Left lobe of liver (tissue), 2 donors: ENCODE measurements at regions not wholly inside any gene's neighbourhood (a gene's known extent, or its start where the extent isn't known, plus 50 kb on each side); places are given as distances from the start of the nearest gene placed in this dataset.

Experiments used
- ATAC-seq: fragments of 200-7000 bp; cut with Tn5 transposase; one replicate; pipeline ENCODE4 v1.9.1; 2020; ENCODE audit warnings: mild to moderate bottlenecking, moderate library complexity
- DNase-seq: peaks from one replicate; pipeline ENCODE4 v3.0.0-alpha.2; 2020; ENCODE audit warnings: low spot score
- donor health status: DM: no; HTN: no; CAD: no; lungs with moderate emphysema.
- donor health status: DM: no; HTN: yes; CAD: no.

GRCh38 chr9:2351324-2351723 is 270.3 kb upstream of the VLDLR start:
- DNase-seq (no peak), ATAC-seq (no peak)

- ATAC-seq (no peak), DNase-seq (no peak)
These were observed 267.4 kb upstream of the VLDLR start for GRCh38 chr9:2354216-2354615.

GRCh38 chr9:2354856-2355696 is 266.5 kb upstream of the VLDLR start:
- DNase-seq: no peak
- ATAC-seq: no peak

GRCh38 chr9:2355697-2355983 is 265.9 kb upstream of the VLDLR start:
- DNase-seq: no peak

GRCh38 chr9:2356041-2356790 is 265.4 kb upstream of the VLDLR start:
- ATAC-seq (no peak), DNase-seq (no peak)

More at GRCh38 chr9:2355697-2355983, 265.9 kb upstream of the VLDLR start:
- no peak for ATAC-seq

- DNase-seq (no peak), ATAC-seq (no peak)
These were observed 261.6 kb upstream of the VLDLR start for GRCh38 chr9:2359891-2360471.

- DNase-seq: no peak
- ATAC-seq: no peak
These were observed 259.4 kb upstream of the VLDLR start for GRCh38 chr9:2362150-2362549.

GRCh38 chr9:2363138-2363745 is 258.3 kb upstream of the VLDLR start:
- DNase-seq: no peak
- no peak for ATAC-seq

- DNase-seq (no peak), ATAC-seq (no peak)
These were observed 257.8 kb upstream of the VLDLR start for GRCh38 chr9:2363781-2364180.

- no peak for ATAC-seq
- no peak for DNase-seq
These were observed 253.6 kb upstream of the VLDLR start for GRCh38 chr9:2367970-2368369.

GRCh38 chr9:2373648-2374047 is 247.9 kb upstream of the VLDLR start:
- DNase-seq: no peak
- no peak for ATAC-seq

- no peak for ATAC-seq
- no peak for DNase-seq
These were observed 246.5 kb upstream of the VLDLR start for GRCh38 chr9:2375114-2375513.

GRCh38 chr9:2377117-2377516 is 244.5 kb upstream of the VLDLR start:
- DNase-seq (no peak), ATAC-seq (no peak)

- no peak for DNase-seq
- no peak for ATAC-seq
These were observed 243.8 kb upstream of the VLDLR start for GRCh38 chr9:2377834-2378233.

- no peak for ATAC-seq
- no peak for DNase-seq
These were observed 243.3 kb upstream of the VLDLR start for GRCh38 chr9:2378266-2378665.

GRCh38 chr9:2378816-2379215 is 242.8 kb upstream of the VLDLR start:
- DNase-seq: no peak
- ATAC-seq: no peak

- ATAC-seq: no peak
- DNase-seq: no peak
These were observed 236.8 kb upstream of the VLDLR start for GRCh38 chr9:2384741-2385140.

- ATAC-seq (no peak), DNase-seq (no peak)
These were observed 235.8 kb upstream of the VLDLR start for GRCh38 chr9:2385746-2386145.

- ATAC-seq: no peak
- DNase-seq: no peak
These were observed 235.0 kb upstream of the VLDLR start for GRCh38 chr9:2386566-2386965.

- ATAC-seq (no peak), DNase-seq (no peak)
These were observed 234.4 kb upstream of the VLDLR start for GRCh38 chr9:2387166-2387565.

- DNase-seq (no peak), ATAC-seq (no peak)
These were observed 232.2 kb upstream of the VLDLR start for GRCh38 chr9:2389404-2389803.

- no peak for DNase-seq
- no peak for ATAC-seq
These were observed 231.6 kb upstream of the VLDLR start for GRCh38 chr9:2390028-2390427.
